GM06990 (cell line): ENCODE measurements at regions not wholly inside any gene's neighbourhood (a gene's known extent, or its start where the extent isn't known, plus 50 kb on each side); places are given as distances from the start of the nearest gene placed in this dataset.

Experiments used
- DNase-seq: peaks from one replicate; pipeline ENCODE4 v3.0.0-alpha.2; 2011; ENCODE audit not compliant: insufficient read length; ENCODE audit errors: extremely low read depth
- H3K27me3 ChIP-seq: replicated peaks from 2 replicates; pipeline ENCODE4 v1.6.0; 2011; ENCODE audit warnings: low read length; ENCODE audit not compliant: control insufficient read depth, insufficient read depth
- H3K36me3 ChIP-seq: 2 replicates; pipeline ENCODE4 v1.5.1; 2011; ENCODE audit warnings: low read length; ENCODE audit not compliant: control insufficient read depth, insufficient read depth
- H3K4me3 ChIP-seq: replicated peaks from 2 replicates; pipeline ENCODE4 v1.5.1; 2011; ENCODE audit warnings: low read depth, mild to moderate bottlenecking, control low read depth, low read length
- TF ChIP-seq, protein P1 (sequence below): IDR thresholded peaks from 2 replicates; pipeline ENCODE4 v1.5.1; 2011; ENCODE audit warnings: low read length, control low read depth, mild to moderate bottlenecking, inconsistent platforms; ENCODE audit not compliant: insufficient read depth, poor library complexity, severe bottlenecking

GRCh38 chr10:112078003-112078402, 105.6 kb downstream of the GPAM start:
- Histone ChIP-seq H3K27me3 (no peaks in the 10 kb centered on the region; the same call in 1 of the 2 replicates), H3K4me3 (no peak overlapping the region), H3K36me3 (no peaks in the 10 kb centered on the region)
- DNase-seq: no peak
- TF ChIP-seq, protein P1, sequence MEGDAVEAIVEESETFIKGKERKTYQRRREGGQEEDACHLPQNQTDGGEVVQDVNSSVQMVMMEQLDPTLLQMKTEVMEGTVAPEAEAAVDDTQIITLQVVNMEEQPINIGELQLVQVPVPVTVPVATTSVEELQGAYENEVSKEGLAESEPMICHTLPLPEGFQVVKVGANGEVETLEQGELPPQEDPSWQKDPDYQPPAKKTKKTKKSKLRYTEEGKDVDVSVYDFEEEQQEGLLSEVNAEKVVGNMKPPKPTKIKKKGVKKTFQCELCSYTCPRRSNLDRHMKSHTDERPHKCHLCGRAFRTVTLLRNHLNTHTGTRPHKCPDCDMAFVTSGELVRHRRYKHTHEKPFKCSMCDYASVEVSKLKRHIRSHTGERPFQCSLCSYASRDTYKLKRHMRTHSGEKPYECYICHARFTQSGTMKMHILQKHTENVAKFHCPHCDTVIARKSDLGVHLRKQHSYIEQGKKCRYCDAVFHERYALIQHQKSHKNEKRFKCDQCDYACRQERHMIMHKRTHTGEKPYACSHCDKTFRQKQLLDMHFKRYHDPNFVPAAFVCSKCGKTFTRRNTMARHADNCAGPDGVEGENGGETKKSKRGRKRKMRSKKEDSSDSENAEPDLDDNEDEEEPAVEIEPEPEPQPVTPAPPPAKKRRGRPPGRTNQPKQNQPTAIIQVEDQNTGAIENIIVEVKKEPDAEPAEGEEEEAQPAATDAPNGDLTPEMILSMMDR: no peak

DNA sequence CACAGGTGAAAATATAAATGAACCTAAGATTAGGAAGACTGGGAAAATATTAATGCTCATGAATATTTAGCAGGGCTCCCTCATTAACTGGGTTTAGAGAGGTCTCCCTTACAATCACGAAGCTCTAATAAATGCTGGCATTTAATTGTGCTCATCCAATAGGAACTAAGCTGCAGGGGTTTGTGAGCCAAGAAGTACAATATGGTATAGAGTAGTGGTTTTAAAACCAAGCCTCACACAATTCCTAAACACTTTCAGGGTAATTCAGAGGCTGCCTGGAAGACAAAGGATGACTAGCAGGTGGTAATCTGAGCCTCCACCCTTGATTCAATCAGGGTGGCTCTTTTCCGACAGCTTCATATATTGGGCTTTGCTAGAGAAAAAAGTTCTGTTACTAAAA, 103.3 kb downstream of the GPAM start:
- Histone ChIP-seq H3K36me3 (no peaks in the 10 kb centered on the region), H3K27me3 (no peaks in the 10 kb centered on the region; the same call in 1 of the 2 replicates), H3K4me3 (no peak overlapping the region)
- no peak for DNase-seq
- TF ChIP-seq, protein P1: no peak

- no peaks in the 10 kb centered on the region for H3K36me3 ChIP-seq
- no peak for DNase-seq
- TF ChIP-seq, protein P1: no peak
- no peak overlapping the region for H3K4me3 ChIP-seq
- H3K27me3 ChIP-seq: no peaks in the 10 kb centered on the region; the same call in 1 of the 2 replicates
Measured at GRCh38 chr10:112082120-112082519, 101.4 kb downstream of the GPAM start.

- TF ChIP-seq, protein P1: no peak
- Histone ChIP-seq H3K4me3 (no peak overlapping the region), H3K36me3 (no peaks in the 10 kb centered on the region), H3K27me3 (no peaks in the 10 kb centered on the region; the same call in 1 of the 2 replicates)
- no peak for DNase-seq
Measured at GRCh38 chr10:112083472-112083871, 100.1 kb downstream of the GPAM start.

- no peak overlapping the region for H3K4me3 ChIP-seq
- H3K27me3 ChIP-seq: no peaks in the 10 kb centered on the region
- H3K36me3 ChIP-seq: no peaks in the 10 kb centered on the region
- DNase-seq: no peak
- TF ChIP-seq, protein P1: no peak
Measured at GRCh38 chr10:112087953-112088456, 95.6 kb downstream of the GPAM start.

DNA sequence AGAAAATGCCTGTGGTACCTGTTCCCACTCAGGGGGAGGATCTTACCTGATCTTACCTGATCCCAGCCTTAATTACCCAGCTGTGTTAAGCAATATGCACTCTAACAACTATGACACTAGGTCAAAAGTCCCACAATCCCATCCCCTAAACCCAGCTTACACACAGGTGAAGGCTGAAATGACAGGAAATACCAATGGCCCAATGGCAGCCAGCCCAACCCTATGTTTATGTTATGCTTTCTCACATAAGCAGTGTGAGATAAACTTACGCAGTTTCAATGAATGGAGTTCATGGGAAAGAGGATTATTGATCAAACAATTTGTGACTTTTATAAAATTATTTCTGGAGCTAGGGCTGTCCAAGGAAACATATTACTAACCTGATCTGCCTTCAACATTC, 91.9 kb downstream of the GPAM start:
- H3K27me3 ChIP-seq: no peaks in the 10 kb centered on the region
- H3K36me3 ChIP-seq: no peaks in the 10 kb centered on the region
- no peak overlapping the region for H3K4me3 ChIP-seq
- TF ChIP-seq, protein P1: no peak
- DNase-seq: no peak
